ENCODE measurements at regions not wholly inside any gene's neighbourhood (a gene's known extent, or its start where the extent isn't known, plus 50 kb on each side); places are given as distances from the start of the nearest gene placed in this dataset.
"Not testable (repeated sequence)": the region's sequence is repeated elsewhere in the genome, so short reads cannot be mapped to it uniquely, and the experiment has no call there.

- Mint-ChIP-seq H3K27ac (no peak overlapping the region), H3K36me3 (no peaks in the 10 kb centered on the region), H3K27me3 (no peaks in the 10 kb centered on the region), H3K9me3 (no peaks in the 10 kb centered on the region), H3K4me3 (no peak overlapping the region), H3K4me1 (peaks cover 2% of the 10 kb centered on the region)
- CTCF ChIA-PET: interaction anchor here (6.5 kb wide), 1 partner anchor 89 kb away, joined by 118 read pairs; no protein-coding TSS in a partner anchor
- DNase-seq: no peak
These were observed 88.2 kb upstream of the LMCD1 start for GRCh38 chr3:8413337-8413926.

GRCh38 chr3:8416965-8417364 is 84.7 kb upstream of the LMCD1 start:
- CTCF ChIA-PET: interaction anchor here (0.6 to 6.5 kb wide), 17 partner anchors 8 to 1140 kb away, joined by 3 to 118 read pairs (median 4); no protein-coding TSS in a partner anchor
- H3K36me3 Mint-ChIP-seq: no peaks in the 10 kb centered on the region
- H3K9me3 Mint-ChIP-seq: no peaks in the 10 kb centered on the region
- H3K4me1 Mint-ChIP-seq: peaks cover 2% of the 10 kb centered on the region
- DNase-seq: no peak
- no peaks in the 10 kb centered on the region for H3K27me3 Mint-ChIP-seq
- no peak overlapping the region for H3K4me3 Mint-ChIP-seq
- no peak overlapping the region for H3K27ac Mint-ChIP-seq

- CTCF ChIA-PET: interaction anchor here (0.9 kb wide), 1 partner anchor 96 kb away, joined by 3 read pairs; no protein-coding TSS in a partner anchor
- no peak overlapping the region for H3K27ac Mint-ChIP-seq
- H3K27me3 Mint-ChIP-seq: no peaks in the 10 kb centered on the region
- H3K9me3 Mint-ChIP-seq: no peaks in the 10 kb centered on the region
- no peak overlapping the region for H3K4me3 Mint-ChIP-seq
- DNase-seq: no peak
- H3K4me1 Mint-ChIP-seq: peaks cover 2% of the 10 kb centered on the region
- H3K36me3 Mint-ChIP-seq: no peaks in the 10 kb centered on the region
These were observed 81.0 kb upstream of the LMCD1 start for GRCh38 chr3:8420612-8421011.

- Mint-ChIP-seq H3K36me3 (no peaks in the 10 kb centered on the region), H3K4me1 (peaks cover 2% of the 10 kb centered on the region), H3K4me3 (no peak overlapping the region), H3K27ac (no peak overlapping the region), H3K27me3 (no peaks in the 10 kb centered on the region), H3K9me3 (no peaks in the 10 kb centered on the region)
- DNase-seq: no peak
- CTCF ChIA-PET: interaction anchor here (0.9 kb wide), 1 partner anchor 97 kb away, joined by 3 read pairs; no protein-coding TSS in a partner anchor
These were observed 80.4 kb upstream of the LMCD1 start for GRCh38 chr3:8421267-8421666.

- Mint-ChIP-seq H3K4me3 (no peak overlapping the region), H3K27ac (no peak overlapping the region), H3K27me3 (no peaks in the 10 kb centered on the region), H3K36me3 (no peaks in the 10 kb centered on the region), H3K9me3 (no peaks in the 10 kb centered on the region), H3K4me1 (peaks cover 2% of the 10 kb centered on the region)
- CTCF ChIA-PET: interaction anchor here (0.9 kb wide), 1 partner anchor 97 kb away, joined by 3 read pairs; no protein-coding TSS in a partner anchor
- DNase-seq: no peak
These were observed 79.9 kb upstream of the LMCD1 start for GRCh38 chr3:8421711-8422110.

- Mint-ChIP-seq H3K27me3 (no peaks in the 10 kb centered on the region), H3K4me3 (no peak overlapping the region), H3K9me3 (no peaks in the 10 kb centered on the region), H3K4me1 (no peaks in the 10 kb centered on the region), H3K27ac (no peak overlapping the region), H3K36me3 (no peaks in the 10 kb centered on the region)
- DNase-seq: no peak
- CTCF ChIA-PET: interaction anchor here (0.6 to 0.7 kb wide), 2 partner anchors 12 to 31 kb away, joined by 3 read pairs; no protein-coding TSS in a partner anchor
These were observed 78.3 kb upstream of the LMCD1 start for GRCh38 chr3:8423307-8423706.

GRCh38 chr3:8424281-8424680 is 77.3 kb upstream of the LMCD1 start:
- Mint-ChIP-seq H3K4me3 (no peak overlapping the region), H3K4me1 (no peaks in the 10 kb centered on the region), H3K36me3 (no peaks in the 10 kb centered on the region), H3K27ac (no peak overlapping the region), H3K27me3 (no peaks in the 10 kb centered on the region), H3K9me3 (no peaks in the 10 kb centered on the region)
- CTCF ChIA-PET: no interaction called here
- DNase-seq: no peak

- CTCF ChIA-PET: no interaction called here
- Mint-ChIP-seq H3K27me3 (no peaks in the 10 kb centered on the region), H3K4me3 (no peak overlapping the region), H3K9me3 (no peaks in the 10 kb centered on the region), H3K27ac (no peak overlapping the region), H3K36me3 (no peaks in the 10 kb centered on the region), H3K4me1 (no peaks in the 10 kb centered on the region)
- no peak for DNase-seq
These were observed 64.8 kb upstream of the LMCD1 start for GRCh38 chr3:8436661-8437287.

GRCh38 chr3:8438507-8439079 is 63.0 kb upstream of the LMCD1 start:
- no peak for DNase-seq
- H3K36me3 Mint-ChIP-seq: no peaks in the 10 kb centered on the region
- no peaks in the 10 kb centered on the region for H3K9me3 Mint-ChIP-seq
- H3K27me3 Mint-ChIP-seq: no peaks in the 10 kb centered on the region
- H3K4me3 Mint-ChIP-seq: no peak overlapping the region
- CTCF ChIA-PET: no interaction called here
- no peaks in the 10 kb centered on the region for H3K4me1 Mint-ChIP-seq
- H3K27ac Mint-ChIP-seq: no peak overlapping the region

GRCh38 chr3:8440142-8440541 is 61.5 kb upstream of the LMCD1 start:
- H3K36me3 Mint-ChIP-seq, H3K4me3 Mint-ChIP-seq, CTCF ChIA-PET, H3K27me3 Mint-ChIP-seq, H3K27ac Mint-ChIP-seq, H3K4me1 Mint-ChIP-seq, H3K9me3 Mint-ChIP-seq, DNase-seq: not testable (repeated sequence)

GRCh38 chr3:8441969-8442559 is 59.6 kb upstream of the LMCD1 start:
- Mint-ChIP-seq H3K4me1 (no peaks in the 10 kb centered on the region), H3K27me3 (no peaks in the 10 kb centered on the region), H3K27ac (no peak overlapping the region), H3K9me3 (no peaks in the 10 kb centered on the region), H3K4me3 (no peak overlapping the region), H3K36me3 (no peaks in the 10 kb centered on the region)
- CTCF ChIA-PET: interaction anchor here (1.2 to 1.7 kb wide), 3 partner anchors 34 to 182 kb away, joined by 3 to 4 read pairs (median 3); no protein-coding TSS in a partner anchor
- DNase-seq: no peak

- no peak overlapping the region for H3K4me3 Mint-ChIP-seq
- no peaks in the 10 kb centered on the region for H3K27me3 Mint-ChIP-seq
- no peaks in the 10 kb centered on the region for H3K36me3 Mint-ChIP-seq
- no peak for DNase-seq
- no peaks in the 10 kb centered on the region for H3K4me1 Mint-ChIP-seq
- CTCF ChIA-PET: interaction anchor here (0.6 to 1.7 kb wide), 3 partner anchors 54 to 356 kb away, joined by 3 to 4 read pairs (median 4); no protein-coding TSS in a partner anchor
- no peaks in the 10 kb centered on the region for H3K9me3 Mint-ChIP-seq
- no peak overlapping the region for H3K27ac Mint-ChIP-seq
These were observed 58.5 kb upstream of the LMCD1 start for GRCh38 chr3:8442993-8443650.

GRCh38 chr3:8443829-8444791 is 57.5 kb upstream of the LMCD1 start:
- Mint-ChIP-seq H3K4me1 (no peaks in the 10 kb centered on the region), H3K4me3 (no peak overlapping the region), H3K9me3 (no peaks in the 10 kb centered on the region), H3K36me3 (no peaks in the 10 kb centered on the region), H3K27ac (no peak overlapping the region), H3K27me3 (no peaks in the 10 kb centered on the region)
- CTCF ChIA-PET: interaction anchor here (0.6 to 1.7 kb wide), 3 partner anchors 53 to 355 kb away, joined by 3 to 4 read pairs (median 4); no protein-coding TSS in a partner anchor
- DNase-seq: no peak

Data from activated naive CD4-positive, alpha-beta T cell treated with anti-CD3 and anti-CD28 coated beads, Interleukin-2, amount 10 ng/mL, durations not matched to agents 7 days and 5 days (primary cell).